Liver (tissue), 3 donors: ENCODE measurements at regions not wholly inside any gene's neighbourhood (a gene's known extent, or its start where the extent isn't known, plus 50 kb on each side); places are given as distances from the start of the nearest gene placed in this dataset.

Experiments
- ATF3 ChIP-seq: IDR thresholded peaks from 2 replicates; pipeline ENCODE4 v1.6.1; 2016; ENCODE audit warnings: antibody characterized with exemption
- CTCF ChIP-seq: fragments of 150-350 bp; IDR thresholded peaks from 2 replicates; pipeline ENCODE4 v1.5.1; 2017; ENCODE audit warnings: improper control_type of control experiment, low read depth, low read length; ENCODE audit not compliant: missing input control
- FOXA1 ChIP-seq: IDR thresholded peaks from 2 replicates; pipeline ENCODE4 v1.6.1; 2016; ENCODE audit warnings: antibody characterized with exemption
- JUND ChIP-seq, 2 donors: IDR thresholded peaks; 2 replicates each; pipeline ENCODE4 v1.6.1; 2016; ENCODE audit warnings: antibody characterized with exemption in 2 of 2
- RAD21 ChIP-seq, 2 donors: IDR thresholded peaks; 2 replicates each; pipeline ENCODE4 v1.6.1; 2016; ENCODE audit warnings: antibody characterized with exemption in 2 of 2, mild to moderate bottlenecking in 2 of 2
- RXRA ChIP-seq, 2 donors: IDR thresholded peaks; 2 replicates each; pipeline ENCODE4 v1.6.1; 2017 to 2018; ENCODE audit warnings: antibody characterized with exemption in 2 of 2, mild to moderate bottlenecking in 1 of 2
- SP1 ChIP-seq: IDR thresholded peaks from 2 replicates; pipeline ENCODE4 v1.6.1; 2018; ENCODE audit warnings: antibody characterized with exemption, mild to moderate bottlenecking
- TAF1 ChIP-seq: conservative IDR thresholded peaks from 2 replicates; pipeline ENCODE4 v1.6.1; 2016; ENCODE audit warnings: antibody characterized with exemption, mild to moderate bottlenecking
- YY1 ChIP-seq: IDR thresholded peaks from 2 replicates; pipeline ENCODE4 v1.6.1; 2016; ENCODE audit warnings: antibody characterized with exemption, mild to moderate bottlenecking
- TF ChIP-seq, protein P1 (sequence below): IDR thresholded peaks from 2 replicates; pipeline ENCODE4 v1.6.1; 2016; ENCODE audit warnings: antibody characterized with exemption, mild to moderate bottlenecking
- donor health status: healthy.
- donor health status: healthy.

GRCh38 chr18:51405683-51406477, 208.4 kb upstream of the MEX3C start:
- TF ChIP-seq FOXA1 = no peak
- TF ChIP-seq CTCF = no peak
- TF ChIP-seq SP1 = no peak
- no peak for TF ChIP-seq TAF1
- TF ChIP-seq, protein P1, sequence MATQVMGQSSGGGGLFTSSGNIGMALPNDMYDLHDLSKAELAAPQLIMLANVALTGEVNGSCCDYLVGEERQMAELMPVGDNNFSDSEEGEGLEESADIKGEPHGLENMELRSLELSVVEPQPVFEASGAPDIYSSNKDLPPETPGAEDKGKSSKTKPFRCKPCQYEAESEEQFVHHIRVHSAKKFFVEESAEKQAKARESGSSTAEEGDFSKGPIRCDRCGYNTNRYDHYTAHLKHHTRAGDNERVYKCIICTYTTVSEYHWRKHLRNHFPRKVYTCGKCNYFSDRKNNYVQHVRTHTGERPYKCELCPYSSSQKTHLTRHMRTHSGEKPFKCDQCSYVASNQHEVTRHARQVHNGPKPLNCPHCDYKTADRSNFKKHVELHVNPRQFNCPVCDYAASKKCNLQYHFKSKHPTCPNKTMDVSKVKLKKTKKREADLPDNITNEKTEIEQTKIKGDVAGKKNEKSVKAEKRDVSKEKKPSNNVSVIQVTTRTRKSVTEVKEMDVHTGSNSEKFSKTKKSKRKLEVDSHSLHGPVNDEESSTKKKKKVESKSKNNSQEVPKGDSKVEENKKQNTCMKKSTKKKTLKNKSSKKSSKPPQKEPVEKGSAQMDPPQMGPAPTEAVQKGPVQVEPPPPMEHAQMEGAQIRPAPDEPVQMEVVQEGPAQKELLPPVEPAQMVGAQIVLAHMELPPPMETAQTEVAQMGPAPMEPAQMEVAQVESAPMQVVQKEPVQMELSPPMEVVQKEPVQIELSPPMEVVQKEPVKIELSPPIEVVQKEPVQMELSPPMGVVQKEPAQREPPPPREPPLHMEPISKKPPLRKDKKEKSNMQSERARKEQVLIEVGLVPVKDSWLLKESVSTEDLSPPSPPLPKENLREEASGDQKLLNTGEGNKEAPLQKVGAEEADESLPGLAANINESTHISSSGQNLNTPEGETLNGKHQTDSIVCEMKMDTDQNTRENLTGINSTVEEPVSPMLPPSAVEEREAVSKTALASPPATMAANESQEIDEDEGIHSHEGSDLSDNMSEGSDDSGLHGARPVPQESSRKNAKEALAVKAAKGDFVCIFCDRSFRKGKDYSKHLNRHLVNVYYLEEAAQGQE = no peak
- TF ChIP-seq RXRA (IDR thresholded peaks at IDR 0.05) = no peak
- TF ChIP-seq JUND (IDR thresholded peaks at IDR 0.05) = no peak
- no peak for TF ChIP-seq YY1
- no peak for TF ChIP-seq RAD21 (IDR thresholded peaks at IDR 0.05)
- no peak for TF ChIP-seq ATF3
